ENCODE measurements at regions not wholly inside any gene's neighbourhood (a gene's known extent, or its start where the extent isn't known, plus 50 kb on each side); places are given as distances from the start of the nearest gene placed in this dataset.

DNA sequence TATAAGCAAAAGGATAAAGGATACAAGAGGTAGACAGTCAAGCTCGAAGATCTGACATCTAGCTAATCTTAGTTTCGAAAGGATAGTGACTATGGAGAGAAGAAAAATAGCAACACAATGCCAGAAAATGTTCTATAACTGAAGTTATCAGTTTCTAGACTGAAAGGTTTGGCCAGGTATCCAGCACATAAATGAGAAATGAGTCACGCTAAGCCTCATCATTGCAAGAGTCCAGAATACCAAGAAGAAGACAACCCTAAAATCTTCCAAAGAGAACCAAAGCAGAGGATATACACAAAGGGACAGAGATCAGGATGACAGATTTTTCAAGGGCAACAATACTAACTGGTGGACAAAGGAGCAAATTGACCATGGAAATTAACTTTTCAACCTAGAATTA lies 237.0 kb downstream of the POSTN start:
- TF ChIP-seq, protein P1, sequence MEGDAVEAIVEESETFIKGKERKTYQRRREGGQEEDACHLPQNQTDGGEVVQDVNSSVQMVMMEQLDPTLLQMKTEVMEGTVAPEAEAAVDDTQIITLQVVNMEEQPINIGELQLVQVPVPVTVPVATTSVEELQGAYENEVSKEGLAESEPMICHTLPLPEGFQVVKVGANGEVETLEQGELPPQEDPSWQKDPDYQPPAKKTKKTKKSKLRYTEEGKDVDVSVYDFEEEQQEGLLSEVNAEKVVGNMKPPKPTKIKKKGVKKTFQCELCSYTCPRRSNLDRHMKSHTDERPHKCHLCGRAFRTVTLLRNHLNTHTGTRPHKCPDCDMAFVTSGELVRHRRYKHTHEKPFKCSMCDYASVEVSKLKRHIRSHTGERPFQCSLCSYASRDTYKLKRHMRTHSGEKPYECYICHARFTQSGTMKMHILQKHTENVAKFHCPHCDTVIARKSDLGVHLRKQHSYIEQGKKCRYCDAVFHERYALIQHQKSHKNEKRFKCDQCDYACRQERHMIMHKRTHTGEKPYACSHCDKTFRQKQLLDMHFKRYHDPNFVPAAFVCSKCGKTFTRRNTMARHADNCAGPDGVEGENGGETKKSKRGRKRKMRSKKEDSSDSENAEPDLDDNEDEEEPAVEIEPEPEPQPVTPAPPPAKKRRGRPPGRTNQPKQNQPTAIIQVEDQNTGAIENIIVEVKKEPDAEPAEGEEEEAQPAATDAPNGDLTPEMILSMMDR (IDR thresholded peaks at IDR 0.05): no peak
- TF ChIP-seq EP300 (IDR thresholded peaks at IDR 0.05): no peak
